ENCODE measurements at regions not wholly inside any gene's neighbourhood (a gene's known extent, or its start where the extent isn't known, plus 50 kb on each side); places are given as distances from the start of the nearest gene placed in this dataset.

DNA sequence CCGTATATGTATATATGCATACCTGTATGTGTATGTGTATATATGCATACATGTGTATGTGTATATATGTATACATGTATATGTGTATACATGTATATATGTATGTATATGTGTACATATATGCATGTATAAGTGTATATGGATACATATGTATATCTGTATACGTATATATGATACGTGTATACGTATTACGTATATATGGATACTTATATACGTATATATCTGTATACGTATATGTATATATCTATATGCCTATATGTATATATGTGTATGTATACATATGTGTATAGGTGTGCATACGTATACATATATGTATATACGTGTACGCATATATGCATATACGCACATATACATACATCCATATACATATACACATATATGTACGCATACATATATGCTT, 681.6 kb upstream of the ANO3 start:
- TF ChIP-seq, protein P1, sequence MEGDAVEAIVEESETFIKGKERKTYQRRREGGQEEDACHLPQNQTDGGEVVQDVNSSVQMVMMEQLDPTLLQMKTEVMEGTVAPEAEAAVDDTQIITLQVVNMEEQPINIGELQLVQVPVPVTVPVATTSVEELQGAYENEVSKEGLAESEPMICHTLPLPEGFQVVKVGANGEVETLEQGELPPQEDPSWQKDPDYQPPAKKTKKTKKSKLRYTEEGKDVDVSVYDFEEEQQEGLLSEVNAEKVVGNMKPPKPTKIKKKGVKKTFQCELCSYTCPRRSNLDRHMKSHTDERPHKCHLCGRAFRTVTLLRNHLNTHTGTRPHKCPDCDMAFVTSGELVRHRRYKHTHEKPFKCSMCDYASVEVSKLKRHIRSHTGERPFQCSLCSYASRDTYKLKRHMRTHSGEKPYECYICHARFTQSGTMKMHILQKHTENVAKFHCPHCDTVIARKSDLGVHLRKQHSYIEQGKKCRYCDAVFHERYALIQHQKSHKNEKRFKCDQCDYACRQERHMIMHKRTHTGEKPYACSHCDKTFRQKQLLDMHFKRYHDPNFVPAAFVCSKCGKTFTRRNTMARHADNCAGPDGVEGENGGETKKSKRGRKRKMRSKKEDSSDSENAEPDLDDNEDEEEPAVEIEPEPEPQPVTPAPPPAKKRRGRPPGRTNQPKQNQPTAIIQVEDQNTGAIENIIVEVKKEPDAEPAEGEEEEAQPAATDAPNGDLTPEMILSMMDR (conservative IDR thresholded peaks at IDR 0.05 in 1 of 2, IDR thresholded peaks at IDR 0.05 in 1 of 2; ENCODE audit: low read depth in 1 of 2, low read length in 2 of 2) = no peak
- TF ChIP-seq EZH2 (IDR thresholded peaks at IDR 0.05; ENCODE audit: low read length, missing control alignments) = no peak

All from fibroblast of lung (primary cell).